NCI-H2107 treated with DMSO at 0.1 percent for 48 hours (cell line): ENCODE measurements at regions not wholly inside any gene's neighbourhood (a gene's known extent, or its start where the extent isn't known, plus 50 kb on each side); places are given as distances from the start of the nearest gene placed in this dataset.
"Not testable (repeated sequence)": the region's sequence is repeated elsewhere in the genome, so short reads cannot be mapped to it uniquely, and the experiment has no call there.

Experiments used
- DNase-seq: peaks from one replicate; lab custom pipeline; 2025; ENCODE audit not compliant: unreplicated experiment; lab: John Stamatoyannopoulos, UW

GRCh38 chrX:87236830-87237440, 280.7 kb upstream of the KLHL4 start:
- no peak for DNase-seq

- DNase-seq, result no peak
These were observed 252.1 kb upstream of the KLHL4 start for GRCh38 chrX:87265518-87265917.

GRCh38 chrX:87272491-87272890, 245.1 kb upstream of the KLHL4 start:
- DNase-seq, result no peak

GRCh38 chrX:87299563-87300160, 217.9 kb upstream of the KLHL4 start:
- no peak for DNase-seq

- DNase-seq, result no peak
These were observed 206.8 kb upstream of the KLHL4 start for GRCh38 chrX:87310780-87311179.

- no peak for DNase-seq
These were observed 190.3 kb upstream of the KLHL4 start for GRCh38 chrX:87327267-87327666.

GRCh38 chrX:87337267-87337666, 180.3 kb upstream of the KLHL4 start:
- no peak for DNase-seq

GRCh38 chrX:87338510-87338909, 179.1 kb upstream of the KLHL4 start:
- peak; percentile 3 for DNase-seq

- DNase-seq, result no peak
These were observed 146.7 kb upstream of the KLHL4 start for GRCh38 chrX:87370865-87371264.

GRCh38 chrX:87374324-87374723, 143.3 kb upstream of the KLHL4 start:
- DNase-seq, result no peak

- no peak for DNase-seq
These were observed 140.7 kb upstream of the KLHL4 start for GRCh38 chrX:87376896-87377295.

GRCh38 chrX:87388381-87388780, 129.2 kb upstream of the KLHL4 start:
- no peak for DNase-seq

GRCh38 chrX:87391742-87392141, 125.9 kb upstream of the KLHL4 start:
- DNase-seq, result no peak

GRCh38 chrX:87392369-87392768, 125.2 kb upstream of the KLHL4 start:
- DNase-seq, result no peak

GRCh38 chrX:87397103-87397886, 120.3 kb upstream of the KLHL4 start:
- no peak for DNase-seq

- DNase-seq, result no peak
These were observed 115.3 kb upstream of the KLHL4 start for GRCh38 chrX:87402256-87402655.

GRCh38 chrX:87403551-87403950, 114.1 kb upstream of the KLHL4 start:
- DNase-seq, result no peak

- DNase-seq, result no peak
These were observed 108.3 kb upstream of the KLHL4 start for GRCh38 chrX:87409113-87409841.

- no peak for DNase-seq
These were observed 92.0 kb upstream of the KLHL4 start for GRCh38 chrX:87425618-87426017.

- DNase-seq, result no peak
These were observed 83.0 kb upstream of the KLHL4 start for GRCh38 chrX:87434618-87435017.

GRCh38 chrX:87448613-87449012, 69.0 kb upstream of the KLHL4 start:
- DNase-seq, result not testable (repeated sequence)

- not testable (repeated sequence) for DNase-seq
These were observed 51.8 kb upstream of the KLHL4 start for GRCh38 chrX:87465757-87466156.
